Kidney glomerular epithelial cell (primary cell): ENCODE measurements at regions not wholly inside any gene's neighbourhood (a gene's known extent, or its start where the extent isn't known, plus 50 kb on each side); places are given as distances from the start of the nearest gene placed in this dataset.

Experiments
- DNase-seq: peaks from one replicate; lab custom pipeline; 2025; lab: John Stamatoyannopoulos, UW

GRCh38 chr13:105365021-105365550 lies 1170.4 kb downstream of the EFNB2 start:
- no peak for DNase-seq

DNA sequence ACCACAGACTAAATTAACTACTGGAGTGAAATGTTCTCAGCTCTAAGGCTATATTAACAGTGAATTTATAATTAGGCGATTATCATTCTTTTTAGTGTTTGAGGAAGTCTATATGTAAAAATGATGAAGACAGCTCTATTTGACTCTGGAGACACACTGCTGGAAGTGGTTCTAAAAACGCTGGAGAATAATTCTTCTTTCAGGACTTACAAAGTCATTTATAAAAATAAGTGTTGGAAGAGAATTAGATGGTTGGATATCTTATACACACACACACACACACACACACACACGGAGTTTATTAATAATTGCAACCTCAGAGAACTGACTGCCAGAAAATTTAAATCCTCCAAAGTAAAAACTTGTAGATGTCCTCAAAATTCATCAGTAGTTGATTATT lies 1171.3 kb downstream of the EFNB2 start:
- DNase-seq = no peak

GRCh38 chr13:105363261-105364190 lies 1171.9 kb downstream of the EFNB2 start:
- DNase-seq = no peak

DNA sequence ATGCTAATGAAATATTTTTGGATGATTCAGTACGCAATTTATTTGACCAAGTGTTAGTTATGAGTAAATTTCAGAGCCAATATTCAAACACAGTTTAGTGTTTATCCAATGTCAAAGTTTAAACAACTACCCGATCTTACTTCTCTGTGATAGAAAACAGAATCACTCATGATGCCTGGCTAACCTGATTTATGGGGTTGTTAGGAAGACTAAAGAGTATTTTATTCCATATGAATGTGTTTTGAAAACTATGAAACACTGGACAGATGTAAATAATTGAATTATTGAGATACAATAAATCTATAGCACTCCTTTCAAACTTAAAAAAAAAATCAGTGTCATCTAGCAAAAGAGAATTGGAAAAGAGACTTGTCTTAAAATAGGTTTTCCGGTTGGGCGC lies 1181.8 kb downstream of the EFNB2 start:
- no peak for DNase-seq

GRCh38 chr13:105349082-105349723 lies 1186.3 kb downstream of the EFNB2 start:
- no peak for DNase-seq

- DNase-seq = peak; percentile 48
These were observed 1189.2 kb downstream of the EFNB2 start for GRCh38 chr13:105346141-105346775.

GRCh38 chr13:105345730-105346129 lies 1189.7 kb downstream of the EFNB2 start:
- DNase-seq = no peak

DNA sequence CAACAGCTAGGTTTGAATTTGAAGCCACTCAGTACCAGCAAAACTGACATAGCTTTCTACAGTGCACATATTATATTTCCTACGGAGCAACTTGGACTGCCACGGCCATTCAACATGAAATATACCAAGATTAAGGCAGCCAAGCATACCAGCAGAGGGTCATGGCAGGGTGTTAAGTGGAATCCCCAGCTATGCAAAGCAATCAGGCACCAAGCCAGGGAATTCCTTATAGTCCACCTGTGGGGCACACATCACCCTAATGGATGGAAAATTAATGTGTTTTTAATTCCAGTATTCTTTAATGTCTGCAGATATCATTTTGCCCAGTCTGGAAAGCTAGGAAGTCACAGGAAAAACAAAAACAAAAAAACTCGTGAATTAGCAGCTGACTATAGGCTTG lies 1190.3 kb downstream of the EFNB2 start:
- no peak for DNase-seq

DNA sequence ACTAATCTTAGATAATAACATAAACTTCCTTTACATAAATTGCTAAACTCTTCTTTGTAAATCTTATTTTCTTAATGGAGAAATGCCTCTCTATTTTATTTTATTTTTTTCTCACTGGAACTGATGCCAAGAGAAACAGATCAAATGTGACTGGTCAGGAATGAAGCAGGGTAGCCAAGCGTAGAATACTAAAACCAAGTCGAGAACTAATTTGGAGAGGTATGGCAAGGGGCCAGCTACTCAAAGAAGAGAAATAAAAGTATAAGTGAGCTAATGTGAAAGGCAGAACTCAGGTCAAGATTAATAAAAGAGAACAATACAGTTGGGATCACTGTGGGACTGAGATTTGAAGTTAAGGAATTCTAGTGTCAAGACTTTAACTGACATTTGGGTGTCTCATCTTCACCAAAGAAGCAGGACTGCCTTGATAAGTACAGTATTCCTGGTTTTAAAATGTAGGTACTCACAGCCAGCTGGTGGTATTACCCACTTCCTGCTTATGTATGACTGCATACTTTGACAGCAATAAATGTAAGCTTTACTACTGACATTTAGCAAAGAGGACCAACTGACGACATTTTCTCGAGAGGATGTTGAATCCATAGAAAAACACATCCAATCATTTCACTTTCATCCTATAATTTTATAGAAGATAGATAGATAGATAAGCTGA lies 1192.2 kb downstream of the EFNB2 start:
- DNase-seq = peak; percentile 73

DNA sequence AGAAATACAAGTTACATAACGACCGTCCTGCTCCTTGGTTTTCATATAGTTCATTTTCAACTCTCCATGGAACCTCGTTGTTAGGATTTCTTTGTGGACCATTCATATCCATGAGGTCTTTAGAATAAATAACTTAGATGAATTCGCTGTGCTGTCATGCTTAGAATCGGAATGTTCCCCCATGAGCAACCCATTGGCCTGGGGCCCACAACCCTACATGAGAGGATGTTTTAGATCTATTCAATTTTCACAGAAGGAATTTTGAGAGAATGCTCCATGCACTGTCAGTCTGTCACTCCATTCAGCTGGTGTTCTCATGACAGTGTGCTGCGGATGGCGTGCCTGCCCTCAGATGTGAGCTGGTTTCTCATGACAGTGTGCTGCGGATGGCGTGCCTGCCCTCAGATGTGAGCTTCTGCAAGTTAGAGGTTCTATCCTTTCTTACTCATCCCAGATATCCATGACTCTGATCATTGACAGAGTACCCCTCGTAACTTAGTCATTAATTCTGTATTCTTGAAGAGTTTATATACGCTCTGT lies 1193.1 kb downstream of the EFNB2 start:
- no peak for DNase-seq

- DNase-seq = no peak
These were observed 1193.7 kb downstream of the EFNB2 start for GRCh38 chr13:105341758-105342157.

DNA sequence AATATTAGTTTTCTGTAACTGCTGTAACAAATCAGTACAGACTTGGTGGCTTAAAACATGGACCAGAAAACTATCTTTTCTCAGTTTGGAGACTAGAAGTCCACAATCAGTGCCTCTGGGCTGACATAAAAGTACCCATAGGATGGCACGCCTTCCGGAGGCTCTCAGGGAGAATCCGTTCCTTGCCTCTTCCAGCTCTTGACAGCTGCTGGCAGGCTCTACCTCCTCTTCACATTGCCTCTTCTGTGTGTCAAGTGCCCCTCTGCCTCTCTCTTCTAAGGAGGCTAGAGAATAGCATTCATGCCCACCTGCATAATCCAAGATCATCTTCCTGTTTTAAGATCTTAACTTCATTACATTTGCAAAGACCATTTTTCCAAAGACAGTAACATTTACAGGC lies 1194.2 kb downstream of the EFNB2 start:
- no peak for DNase-seq

- DNase-seq = no peak
These were observed 1195.3 kb downstream of the EFNB2 start for GRCh38 chr13:105340061-105340606.

DNA sequence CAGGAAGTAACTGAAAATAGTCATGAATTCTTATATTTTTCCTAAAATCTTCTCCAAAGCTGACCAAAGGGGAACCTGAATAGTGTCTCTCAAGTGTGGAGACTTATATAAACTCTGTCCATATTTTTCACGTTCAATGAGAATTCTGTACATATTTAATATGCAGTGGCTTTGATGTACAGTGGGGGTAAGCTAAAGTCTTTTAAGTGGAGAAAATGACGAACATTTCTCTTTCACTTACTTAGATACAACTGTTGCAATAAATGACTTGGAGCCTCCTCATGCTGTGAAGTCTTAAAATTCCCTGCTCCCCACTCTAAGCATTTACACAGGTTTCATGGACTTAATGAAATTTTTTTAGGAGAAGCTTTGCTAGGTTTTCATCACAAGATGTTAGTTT lies 1196.7 kb downstream of the EFNB2 start:
- DNase-seq = no peak

DNA sequence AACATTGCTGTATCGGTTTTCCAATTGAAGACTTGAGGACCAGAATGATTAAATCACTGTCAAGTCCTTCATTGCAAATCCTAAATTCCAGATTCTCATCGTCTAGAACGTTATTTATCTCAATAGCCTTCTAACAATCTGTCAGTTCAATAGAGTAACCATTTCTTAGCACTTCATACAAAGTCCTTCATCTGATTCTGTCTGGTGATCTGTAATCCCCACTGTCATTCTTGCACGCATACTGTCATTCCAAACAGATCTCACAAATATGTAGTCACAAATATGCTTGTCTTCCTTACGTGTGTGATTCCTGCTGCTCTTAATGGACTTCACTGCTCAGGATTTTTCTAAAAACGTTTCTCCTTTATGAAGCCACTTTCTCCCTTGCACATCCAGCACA lies 1197.5 kb downstream of the EFNB2 start:
- no peak for DNase-seq

DNA sequence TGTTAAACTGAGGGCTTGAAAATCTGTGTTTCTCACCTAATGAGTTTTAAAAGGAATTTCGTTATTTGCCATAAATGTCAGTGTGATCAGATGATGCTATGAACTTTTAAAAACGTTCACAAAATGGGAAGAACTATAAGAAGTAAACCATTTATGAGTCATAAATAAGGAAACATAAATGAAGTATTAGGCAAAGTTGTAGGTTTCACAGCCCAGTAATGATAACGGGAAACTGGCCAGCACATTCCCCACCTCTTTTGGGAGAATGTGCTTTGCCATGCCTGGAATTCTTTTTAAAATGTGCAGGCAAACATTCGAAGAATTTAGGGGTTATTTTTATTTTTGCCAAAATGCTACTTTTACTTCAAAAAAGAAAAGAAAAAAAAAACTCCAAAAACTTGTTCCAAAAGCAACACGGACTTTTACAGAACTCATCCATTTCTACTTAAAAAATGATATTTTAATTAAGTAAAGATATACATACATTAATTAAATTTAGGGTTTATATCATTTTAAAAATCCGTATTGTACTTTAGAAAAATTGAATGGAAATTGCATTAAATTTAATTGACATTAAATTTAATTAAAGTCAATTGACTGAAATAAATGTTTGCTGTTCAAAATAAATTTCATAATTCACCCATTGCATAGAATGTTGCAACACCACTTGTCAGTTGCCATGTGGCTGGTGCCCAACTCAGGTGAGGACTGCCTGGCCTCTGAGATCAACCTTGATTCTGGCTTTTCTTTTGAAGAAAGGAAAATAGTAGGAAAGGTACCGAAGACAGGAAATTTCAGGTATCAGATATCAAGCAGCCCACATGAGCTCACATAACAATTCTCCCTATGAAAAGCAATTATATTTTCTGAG lies 1198.5 kb downstream of the EFNB2 start:
- DNase-seq = no peak

DNA sequence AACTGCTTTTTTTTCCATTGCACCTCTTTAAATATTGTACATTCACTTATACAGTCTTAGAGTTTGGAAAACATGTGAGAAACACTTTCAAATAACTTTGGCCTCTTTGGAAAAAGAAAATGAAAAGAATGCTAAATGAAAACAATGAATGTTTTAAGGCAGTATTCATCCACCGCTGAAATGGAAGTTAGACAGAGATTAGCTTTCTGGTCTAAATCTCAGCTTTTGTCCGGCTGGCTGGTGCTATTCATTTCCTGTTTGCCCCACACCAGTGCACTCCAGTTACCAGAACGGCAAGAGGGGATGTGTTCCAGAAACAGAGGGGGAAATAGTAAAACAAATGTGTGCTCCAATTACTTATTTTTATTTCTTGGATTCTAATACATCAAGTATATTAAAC lies 1201.3 kb downstream of the EFNB2 start:
- peak; percentile 56 for DNase-seq

DNA sequence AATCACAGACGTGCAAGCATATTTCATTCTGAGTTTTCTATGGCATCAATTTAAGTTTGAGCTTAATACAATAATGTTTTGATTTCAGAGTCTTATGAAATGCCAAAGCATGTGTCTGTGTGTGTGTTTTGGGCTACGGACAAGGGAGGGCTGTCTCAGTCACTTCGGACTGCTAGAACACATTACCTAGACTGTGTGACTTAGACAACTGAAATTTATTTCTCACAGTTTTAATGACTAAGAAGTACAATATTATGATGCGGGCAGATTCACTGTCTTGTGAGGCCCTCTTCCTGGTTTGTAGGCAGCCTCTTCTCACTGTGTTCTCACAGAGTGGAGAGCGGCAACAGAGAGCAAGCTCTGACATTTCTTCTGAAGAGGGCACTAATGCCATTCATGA lies 1202.0 kb downstream of the EFNB2 start:
- no peak for DNase-seq

GRCh38 chr13:105329359-105329758 lies 1206.1 kb downstream of the EFNB2 start:
- no peak for DNase-seq

- DNase-seq = no peak
These were observed 1207.2 kb downstream of the EFNB2 start for GRCh38 chr13:105328212-105328611.
